ENCODE measurements at regions not wholly inside any gene's neighbourhood (a gene's known extent, or its start where the extent isn't known, plus 50 kb on each side); places are given as distances from the start of the nearest gene placed in this dataset.

GRCh38 chr9:1129382-1129781 lies 79.2 kb downstream of the DMRT2 start:
- Mint-ChIP-seq H3K27me3 (ENCODE audit: low read depth) (peaks cover 7% of the 10 kb centered on the region), H3K9me3 (peaks cover 19% of the 10 kb centered on the region), H3K27ac (no peak overlapping the region), H3K4me3 (no peak overlapping the region), H3K4me1 (peaks cover 11% of the 10 kb centered on the region), H3K36me3 (no peaks in the 10 kb centered on the region)
- no peak for TF ChIP-seq CTCF (IDR thresholded peaks at IDR 0.05; ENCODE audit: unreplicated experiment)
- no peak for DNase-seq (ENCODE audit: low spot score in 2 of 2, unreplicated experiment in 2 of 2)

- TF ChIP-seq CTCF (IDR thresholded peaks at IDR 0.05; ENCODE audit: unreplicated experiment), result no peak
- peaks cover 2% of the 10 kb centered on the region for H3K36me3 Mint-ChIP-seq
- DNase-seq (ENCODE audit: low spot score in 2 of 2, unreplicated experiment in 2 of 2), result no peak
- no peaks in the 10 kb centered on the region for H3K27me3 Mint-ChIP-seq (ENCODE audit: low read depth)
- no peak overlapping the region for H3K4me3 Mint-ChIP-seq
- H3K4me1 Mint-ChIP-seq, result no peaks in the 10 kb centered on the region
- H3K27ac Mint-ChIP-seq, result no peak overlapping the region
- peaks cover 62% of the 10 kb centered on the region for H3K9me3 Mint-ChIP-seq
Measured at GRCh38 chr9:1140057-1140456, 89.9 kb downstream of the DMRT2 start.

GRCh38 chr9:1151691-1152090 lies 101.5 kb downstream of the DMRT2 start:
- no peak for DNase-seq (ENCODE audit: low spot score in 2 of 2, unreplicated experiment in 2 of 2)
- Mint-ChIP-seq H3K9me3 (peaks cover 11% of the 10 kb centered on the region), H3K4me3 (no peak overlapping the region), H3K27ac (no peak overlapping the region), H3K36me3 (no peaks in the 10 kb centered on the region), H3K4me1 (no peaks in the 10 kb centered on the region), H3K27me3 (ENCODE audit: low read depth) (no peaks in the 10 kb centered on the region)
- no peak for TF ChIP-seq CTCF (IDR thresholded peaks at IDR 0.05; ENCODE audit: unreplicated experiment)

- no peak for TF ChIP-seq CTCF (IDR thresholded peaks at IDR 0.05; ENCODE audit: unreplicated experiment)
- no peak overlapping the region for H3K27ac Mint-ChIP-seq
- H3K4me1 Mint-ChIP-seq, result no peaks in the 10 kb centered on the region
- peaks cover 9% of the 10 kb centered on the region for H3K9me3 Mint-ChIP-seq
- DNase-seq (ENCODE audit: low spot score in 2 of 2, unreplicated experiment in 2 of 2), result no peak
- no peaks in the 10 kb centered on the region for H3K27me3 Mint-ChIP-seq (ENCODE audit: low read depth)
- no peaks in the 10 kb centered on the region for H3K36me3 Mint-ChIP-seq
- H3K4me3 Mint-ChIP-seq, result no peak overlapping the region
Measured at GRCh38 chr9:1152171-1152570, 102.0 kb downstream of the DMRT2 start.

- H3K4me3 Mint-ChIP-seq, result no peak overlapping the region
- H3K9me3 Mint-ChIP-seq, result peaks cover 9% of the 10 kb centered on the region
- no peak for DNase-seq (ENCODE audit: low spot score in 2 of 2, unreplicated experiment in 2 of 2)
- no peak for TF ChIP-seq CTCF (IDR thresholded peaks at IDR 0.05; ENCODE audit: unreplicated experiment)
- no peaks in the 10 kb centered on the region for H3K27me3 Mint-ChIP-seq (ENCODE audit: low read depth)
- H3K4me1 Mint-ChIP-seq, result no peaks in the 10 kb centered on the region
- no peaks in the 10 kb centered on the region for H3K36me3 Mint-ChIP-seq
- H3K27ac Mint-ChIP-seq, result no peak overlapping the region
Measured at GRCh38 chr9:1154739-1155138, 104.6 kb downstream of the DMRT2 start.

- no peak for TF ChIP-seq CTCF (IDR thresholded peaks at IDR 0.05; ENCODE audit: unreplicated experiment)
- Mint-ChIP-seq H3K4me1 (no peaks in the 10 kb centered on the region), H3K36me3 (no peaks in the 10 kb centered on the region), H3K27ac (no peak overlapping the region), H3K4me3 (no peak overlapping the region), H3K27me3 (ENCODE audit: low read depth) (no peaks in the 10 kb centered on the region), H3K9me3 (peaks cover 15% of the 10 kb centered on the region)
- no peak for DNase-seq (ENCODE audit: low spot score in 2 of 2, unreplicated experiment in 2 of 2)
Measured at GRCh38 chr9:1155602-1156001, 105.4 kb downstream of the DMRT2 start.

Data from mesothelial cell of epicardium (in vitro differentiated cells).